ENCODE measurements at regions not wholly inside any gene's neighbourhood (a gene's known extent, or its start where the extent isn't known, plus 50 kb on each side); places are given as distances from the start of the nearest gene placed in this dataset.

GRCh38 chr3:82939491-82940097, 1178.1 kb upstream of the GBE1 start:
- Histone ChIP-seq H3K4me3 (ENCODE audit: low read length) (no peak overlapping the region), H3K9me2 (replicated peaks; ENCODE audit: control insufficient read depth, low read length) (no peaks in the 10 kb centered on the region), H3K9me3 (ENCODE audit: control insufficient read depth, insufficient read depth, low read length) (peaks cover 25% of the 10 kb centered on the region), H3K27ac (ENCODE audit: low read depth, low read length) (no peak overlapping the region), H3K4me2 (ENCODE audit: low read length) (no peak overlapping the region), H3F3A (ENCODE audit: control insufficient read depth, insufficient read depth) (no peaks in the 10 kb centered on the region), H3K36me3 (ENCODE audit: control insufficient read depth, low read length) (no peaks in the 10 kb centered on the region; the same call in 1 of the 2 replicates), H3K27me3 (ENCODE audit: control insufficient read depth, low read length) (no peaks in the 10 kb centered on the region), H4K20me1 (ENCODE audit: control insufficient read depth, insufficient read depth, low read depth, low read length) (no peaks in the 10 kb centered on the region), H3K79me2 (ENCODE audit: control insufficient read depth, low read length) (no peaks in the 10 kb centered on the region), H3K4me1 (ENCODE audit: control insufficient read depth, low read length) (peaks cover 11% of the 10 kb centered on the region)
- TF ChIP-seq, protein P1, sequence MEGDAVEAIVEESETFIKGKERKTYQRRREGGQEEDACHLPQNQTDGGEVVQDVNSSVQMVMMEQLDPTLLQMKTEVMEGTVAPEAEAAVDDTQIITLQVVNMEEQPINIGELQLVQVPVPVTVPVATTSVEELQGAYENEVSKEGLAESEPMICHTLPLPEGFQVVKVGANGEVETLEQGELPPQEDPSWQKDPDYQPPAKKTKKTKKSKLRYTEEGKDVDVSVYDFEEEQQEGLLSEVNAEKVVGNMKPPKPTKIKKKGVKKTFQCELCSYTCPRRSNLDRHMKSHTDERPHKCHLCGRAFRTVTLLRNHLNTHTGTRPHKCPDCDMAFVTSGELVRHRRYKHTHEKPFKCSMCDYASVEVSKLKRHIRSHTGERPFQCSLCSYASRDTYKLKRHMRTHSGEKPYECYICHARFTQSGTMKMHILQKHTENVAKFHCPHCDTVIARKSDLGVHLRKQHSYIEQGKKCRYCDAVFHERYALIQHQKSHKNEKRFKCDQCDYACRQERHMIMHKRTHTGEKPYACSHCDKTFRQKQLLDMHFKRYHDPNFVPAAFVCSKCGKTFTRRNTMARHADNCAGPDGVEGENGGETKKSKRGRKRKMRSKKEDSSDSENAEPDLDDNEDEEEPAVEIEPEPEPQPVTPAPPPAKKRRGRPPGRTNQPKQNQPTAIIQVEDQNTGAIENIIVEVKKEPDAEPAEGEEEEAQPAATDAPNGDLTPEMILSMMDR (IDR thresholded peaks at IDR 0.05; ENCODE audit: low read depth, low read length, poor library complexity, severe bottlenecking) = no peak
- no peak for TF ChIP-seq EZH2phosphoT487 (IDR thresholded peaks at IDR 0.05; ENCODE audit: borderline replicate concordance, low read length)

GRCh38 chr3:82938821-82939328, 1177.4 kb upstream of the GBE1 start:
- peaks cover 11% of the 10 kb centered on the region for H3K4me1 ChIP-seq (ENCODE audit: control insufficient read depth, low read length)
- peaks cover 26% of the 10 kb centered on the region for H3K9me3 ChIP-seq (ENCODE audit: control insufficient read depth, insufficient read depth, low read length)
- H3K9me2 ChIP-seq (replicated peaks; ENCODE audit: control insufficient read depth, low read length) = no peaks in the 10 kb centered on the region
- no peak for TF ChIP-seq EZH2phosphoT487 (IDR thresholded peaks at IDR 0.05; ENCODE audit: borderline replicate concordance, low read length)
- TF ChIP-seq, protein P1 (IDR thresholded peaks at IDR 0.05; ENCODE audit: low read depth, low read length, poor library complexity, severe bottlenecking) = no peak
- no peaks in the 10 kb centered on the region for H4K20me1 ChIP-seq (ENCODE audit: control insufficient read depth, insufficient read depth, low read depth, low read length)
- H3K27ac ChIP-seq (ENCODE audit: low read depth, low read length) = no peak overlapping the region
- no peak overlapping the region for H3K4me3 ChIP-seq (ENCODE audit: low read length)
- no peaks in the 10 kb centered on the region for H3K79me2 ChIP-seq (ENCODE audit: control insufficient read depth, low read length)
- H3K36me3 ChIP-seq (ENCODE audit: control insufficient read depth, low read length) = no peaks in the 10 kb centered on the region; the same call in 1 of the 2 replicates
- H3K27me3 ChIP-seq (ENCODE audit: control insufficient read depth, low read length) = no peaks in the 10 kb centered on the region
- no peak overlapping the region for H3K4me2 ChIP-seq (ENCODE audit: low read length)
- H3F3A ChIP-seq (ENCODE audit: control insufficient read depth, insufficient read depth) = no peaks in the 10 kb centered on the region

DNA sequence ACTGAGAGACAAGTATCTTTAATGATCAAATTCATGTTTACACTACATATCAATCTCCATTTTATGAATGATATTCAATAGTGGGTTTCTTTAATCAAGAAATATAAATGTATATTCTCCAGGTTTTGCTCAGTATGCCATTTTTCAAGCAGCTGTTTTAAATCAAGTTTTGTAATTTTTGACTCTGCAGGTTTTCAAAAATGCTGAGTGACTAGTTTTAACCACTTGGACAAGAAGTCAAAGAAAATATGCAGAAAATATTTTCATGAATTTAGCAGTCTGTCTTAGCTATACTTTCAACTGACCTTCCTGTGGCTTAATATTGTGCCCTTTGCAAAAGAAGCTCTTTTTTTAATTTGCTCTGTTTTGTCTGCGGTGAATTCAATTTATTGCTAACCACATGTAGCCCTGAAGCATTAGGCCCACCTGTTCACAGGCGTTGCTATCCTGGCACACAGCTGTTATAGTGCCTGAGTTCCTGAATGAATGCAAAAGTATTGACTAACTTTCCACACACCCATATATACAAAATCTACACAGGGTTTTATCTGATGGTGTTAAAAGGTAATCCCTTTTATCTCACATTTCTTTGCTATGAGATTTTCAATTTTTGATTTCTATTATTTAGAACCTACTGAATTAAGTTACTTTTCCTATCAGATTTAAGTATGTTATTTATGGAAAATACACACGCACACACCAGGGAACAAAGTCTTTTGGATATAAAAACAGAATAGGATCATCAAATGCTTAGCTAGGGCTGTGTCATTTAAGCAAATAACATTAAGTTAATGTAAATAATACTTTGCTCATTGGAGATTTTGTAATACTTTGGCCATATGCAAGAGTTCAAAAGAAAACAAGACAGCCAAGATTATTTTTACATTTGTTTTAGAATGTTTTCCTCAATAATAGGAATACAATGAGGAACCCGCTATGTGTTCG, 1166.1 kb upstream of the GBE1 start:
- no peaks in the 10 kb centered on the region for H3K27me3 ChIP-seq (ENCODE audit: control insufficient read depth, low read length)
- no peaks in the 10 kb centered on the region for H3F3A ChIP-seq (ENCODE audit: control insufficient read depth, insufficient read depth)
- no peaks in the 10 kb centered on the region for H3K9me2 ChIP-seq (replicated peaks; ENCODE audit: control insufficient read depth, low read length)
- H3K4me2 ChIP-seq (ENCODE audit: low read length) = no peak overlapping the region
- no peak overlapping the region for H3K4me3 ChIP-seq (ENCODE audit: low read length)
- no peaks in the 10 kb centered on the region for H3K9me3 ChIP-seq (ENCODE audit: control insufficient read depth, insufficient read depth, low read length)
- no peaks in the 10 kb centered on the region for H3K36me3 ChIP-seq (ENCODE audit: control insufficient read depth, low read length)
- no peak for TF ChIP-seq EZH2phosphoT487 (IDR thresholded peaks at IDR 0.05; ENCODE audit: borderline replicate concordance, low read length)
- TF ChIP-seq, protein P1 (IDR thresholded peaks at IDR 0.05; ENCODE audit: low read depth, low read length, poor library complexity, severe bottlenecking) = no peak
- H4K20me1 ChIP-seq (ENCODE audit: control insufficient read depth, insufficient read depth, low read depth, low read length) = no peaks in the 10 kb centered on the region
- no peak overlapping the region for H3K27ac ChIP-seq (ENCODE audit: low read depth, low read length)
- no peaks in the 10 kb centered on the region for H3K4me1 ChIP-seq (ENCODE audit: control insufficient read depth, low read length)
- no peaks in the 10 kb centered on the region for H3K79me2 ChIP-seq (ENCODE audit: control insufficient read depth, low read length)
